OCI-LY1 (cell line): ENCODE measurements at regions not wholly inside any gene's neighbourhood (a gene's known extent, or its start where the extent isn't known, plus 50 kb on each side); places are given as distances from the start of the nearest gene placed in this dataset.

ENCODE experiments used
- EZH2 ChIP-seq: fragments of 200-600 bp; sonication (generic), shearing (Covaris generic); IDR thresholded peaks from 2 replicates; pipeline ENCODE4 v1.8.0; 2017; ENCODE audit warnings: borderline replicate concordance, mixed run types, mild to moderate bottlenecking, antibody characterized with exemption, low read length, moderate library complexity, mixed read lengths
- TF ChIP-seq, protein P1 (sequence below): fragments of 200-600 bp; sonication (generic), shearing (Covaris generic); IDR thresholded peaks from 2 replicates; pipeline ENCODE4 v1.5.1; 2017; ENCODE audit warnings: mild to moderate bottlenecking, antibody characterized with exemption, low read length, moderate library complexity, mixed read lengths

DNA sequence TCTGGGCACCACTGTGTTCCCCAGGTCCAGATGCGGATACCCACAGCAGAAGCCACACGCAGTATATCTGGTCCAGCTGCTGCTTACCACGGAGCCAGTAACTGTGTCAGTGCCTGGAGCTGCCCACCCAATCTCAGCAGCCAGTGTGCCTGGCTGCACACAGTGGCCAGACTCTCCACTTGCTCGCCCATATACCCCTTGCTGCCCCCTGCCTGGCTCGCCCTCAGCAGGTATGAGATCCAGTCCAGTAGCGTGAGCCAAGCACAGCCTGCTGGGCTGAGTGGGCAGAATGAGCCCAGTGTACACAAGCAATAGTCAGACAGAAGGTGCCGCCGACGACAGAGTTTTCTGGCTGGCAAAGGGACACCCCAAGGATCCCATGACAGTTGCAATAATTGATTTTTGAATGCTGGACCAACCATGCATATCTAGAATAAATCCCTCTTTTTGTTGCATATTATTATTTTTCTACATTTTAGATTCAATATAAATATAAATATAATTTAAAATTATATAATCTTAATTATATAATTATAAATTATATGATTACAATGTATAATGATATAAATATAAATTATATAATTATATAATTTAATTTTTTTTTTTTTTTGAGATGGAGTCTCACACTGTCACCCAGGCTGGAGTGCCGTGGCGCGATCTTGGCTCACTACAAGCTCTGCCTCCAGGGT, 918.8 kb upstream of the MIR17HG start:
- TF ChIP-seq, protein P1, sequence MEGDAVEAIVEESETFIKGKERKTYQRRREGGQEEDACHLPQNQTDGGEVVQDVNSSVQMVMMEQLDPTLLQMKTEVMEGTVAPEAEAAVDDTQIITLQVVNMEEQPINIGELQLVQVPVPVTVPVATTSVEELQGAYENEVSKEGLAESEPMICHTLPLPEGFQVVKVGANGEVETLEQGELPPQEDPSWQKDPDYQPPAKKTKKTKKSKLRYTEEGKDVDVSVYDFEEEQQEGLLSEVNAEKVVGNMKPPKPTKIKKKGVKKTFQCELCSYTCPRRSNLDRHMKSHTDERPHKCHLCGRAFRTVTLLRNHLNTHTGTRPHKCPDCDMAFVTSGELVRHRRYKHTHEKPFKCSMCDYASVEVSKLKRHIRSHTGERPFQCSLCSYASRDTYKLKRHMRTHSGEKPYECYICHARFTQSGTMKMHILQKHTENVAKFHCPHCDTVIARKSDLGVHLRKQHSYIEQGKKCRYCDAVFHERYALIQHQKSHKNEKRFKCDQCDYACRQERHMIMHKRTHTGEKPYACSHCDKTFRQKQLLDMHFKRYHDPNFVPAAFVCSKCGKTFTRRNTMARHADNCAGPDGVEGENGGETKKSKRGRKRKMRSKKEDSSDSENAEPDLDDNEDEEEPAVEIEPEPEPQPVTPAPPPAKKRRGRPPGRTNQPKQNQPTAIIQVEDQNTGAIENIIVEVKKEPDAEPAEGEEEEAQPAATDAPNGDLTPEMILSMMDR: no peak
- no peak for TF ChIP-seq EZH2
